K562 (cell line): ENCODE measurements at regions not wholly inside any gene's neighbourhood (a gene's known extent, or its start where the extent isn't known, plus 50 kb on each side); places are given as distances from the start of the nearest gene placed in this dataset.
A peak's percentile ranks its signal among the peaks of the same experiment; 100 is the strongest.

Experiments used
- CAMTA2 ChIP-seq: fragments of 250-450 bp; sonication (Bioruptor Pico); conservative IDR thresholded peaks from 2 replicates; pipeline ENCODE4 v1.5.1; 2022
- HOXB6 ChIP-seq: fragments of 250-450 bp; sonication (Bioruptor Pico); IDR thresholded peaks from 2 replicates; pipeline ENCODE4 v1.5.1; 2022; ENCODE audit warnings: mild to moderate bottlenecking, borderline replicate concordance
- ILF3 ChIP-seq: fragments of 450-650 bp; IDR thresholded peaks from 2 replicates; pipeline ENCODE4 v1.6.1; 2018; ENCODE audit warnings: antibody characterized with exemption, mild to moderate bottlenecking, moderate library complexity, borderline replicate concordance
- KDM5B ChIP-seq: fragments of 200-600 bp; sonication (generic); IDR thresholded peaks from 2 replicates; pipeline ENCODE4 v1.6.1; 2012; ENCODE audit warnings: low read depth, mild to moderate bottlenecking, moderate library complexity, low read length, control low read depth, inconsistent platforms; ENCODE audit not compliant: insufficient replicate concordance
- KHSRP ChIP-seq: fragments of 450-650 bp; IDR thresholded peaks from 2 replicates; pipeline ENCODE4 v1.6.1; 2017
- L3MBTL2 ChIP-seq: fragments of 450-650 bp; IDR thresholded peaks from 2 replicates; pipeline ENCODE4 v1.6.1; 2016; ENCODE audit warnings: mild to moderate bottlenecking, moderate library complexity
- MAFF ChIP-seq: IDR thresholded peaks from 2 replicates; pipeline ENCODE4 v1.6.1; 2012; ENCODE audit warnings: low read length, improper control_type of control experiment
- MCM7 ChIP-seq, 2 experiments: fragments of 450-650 bp; IDR thresholded peaks; 2 replicates each; pipeline ENCODE4 v1.6.1; 2016 to 2018
- NFE2L1 ChIP-seq: fragments of 450-650 bp; IDR thresholded peaks from 2 replicates; pipeline ENCODE4 v1.6.1; 2016; ENCODE audit warnings: missing genetic modification characterization, low read depth, mild to moderate bottlenecking, missing compliant biosample characterization, moderate library complexity, borderline replicate concordance
- OTX1 ChIP-seq: fragments of 450-650 bp; formaldehyde crosslinking; IDR thresholded peaks from 2 replicates; pipeline ENCODE4 v1.4.0; 2022; ENCODE audit warnings: mild to moderate bottlenecking
- PHF8 ChIP-seq: fragments of 200-600 bp; sonication (generic); IDR thresholded peaks from 2 replicates; pipeline ENCODE4 v1.6.1; 2012; ENCODE audit warnings: mixed run types, mild to moderate bottlenecking, inconsistent platforms, low read length, moderate library complexity, borderline replicate concordance
- POLR2AphosphoS2 ChIP-seq: IDR thresholded peaks from 2 replicates; pipeline ENCODE4 v1.6.1; 2012; ENCODE audit warnings: low read length, improper control_type of control experiment
- RUNX1 ChIP-seq: sonication (generic); IDR thresholded peaks from 2 replicates; pipeline ENCODE4 v1.6.1; 2016; ENCODE audit warnings: antibody characterized with exemption, low read depth
- SMARCB1 ChIP-seq: IDR thresholded peaks from 2 replicates; pipeline ENCODE4 v1.6.1; 2011; ENCODE audit warnings: improper control_type of control experiment, low read depth; ENCODE audit not compliant: insufficient read length
- STAT5A ChIP-seq: IDR thresholded peaks from 2 replicates; pipeline ENCODE4 v1.6.1; 2012; ENCODE audit warnings: low read length, inconsistent platforms, borderline replicate concordance
- TAF15 ChIP-seq: fragments of 200-400 bp; formaldehyde crosslinking; IDR thresholded peaks from 2 replicates; pipeline ENCODE4 v1.6.1; 2017; ENCODE audit warnings: mild to moderate bottlenecking, low read depth, low read length, moderate library complexity
- TRIM24 ChIP-seq, 2 experiments: fragments of 450-650 bp; IDR thresholded peaks; 2 replicates each; pipeline ENCODE4 v1.6.1; 2016
- YY1 ChIP-seq, 3 experiments: IDR thresholded peaks; 2 replicates each; pipeline ENCODE4 v1.6.1; 2011; ENCODE audit warnings: low read length in 2 of 3, mild to moderate bottlenecking in 2 of 3, moderate library complexity in 2 of 3, borderline replicate concordance in 1 of 3, control low read depth in 1 of 3, low read depth in 1 of 3; ENCODE audit not compliant: insufficient read depth in 3 of 3, insufficient replicate concordance in 2 of 3, control insufficient read depth in 1 of 3, insufficient read length in 1 of 3; ENCODE audit errors: extremely low read depth in 1 of 3
- ZNF140 ChIP-seq: fragments of 250-450 bp; sonication (Bioruptor Pico); IDR thresholded peaks from 2 replicates; pipeline ENCODE4 v1.8.0; 2021; ENCODE audit warnings: moderate library complexity, mild to moderate bottlenecking, inconsistent platforms
- ZNF253 ChIP-seq: fragments of 250-450 bp; sonication (Bioruptor Pico); conservative IDR thresholded peaks from 2 replicates; pipeline ENCODE4 v1.6.1; 2021; ENCODE audit warnings: mild to moderate bottlenecking
- ZNF324 ChIP-seq: fragments of 250-450 bp; sonication (Bioruptor Pico); IDR thresholded peaks from 2 replicates; pipeline ENCODE4 v1.4.0; 2020; ENCODE audit warnings: mild to moderate bottlenecking
- TF ChIP-seq, protein P1 (sequence below): fragments of 250-450 bp; sonication (Bioruptor Pico); IDR thresholded peaks from 2 replicates; pipeline ENCODE4 v1.5.0; 2021; ENCODE audit warnings: mild to moderate bottlenecking, moderate library complexity
- TF ChIP-seq, protein P2 (sequence below): sonication (generic); formaldehyde crosslinking; IDR thresholded peaks from 2 replicates; pipeline ENCODE4 v1.8.0; 2022; ENCODE audit warnings: mild to moderate bottlenecking, missing genetic modification reagents
- TF ChIP-seq, protein P3 (sequence below): sonication (generic); formaldehyde crosslinking; IDR thresholded peaks from 2 replicates; pipeline ENCODE4 v1.8.0; 2023; ENCODE audit warnings: mild to moderate bottlenecking, missing genetic modification reagents

DNA sequence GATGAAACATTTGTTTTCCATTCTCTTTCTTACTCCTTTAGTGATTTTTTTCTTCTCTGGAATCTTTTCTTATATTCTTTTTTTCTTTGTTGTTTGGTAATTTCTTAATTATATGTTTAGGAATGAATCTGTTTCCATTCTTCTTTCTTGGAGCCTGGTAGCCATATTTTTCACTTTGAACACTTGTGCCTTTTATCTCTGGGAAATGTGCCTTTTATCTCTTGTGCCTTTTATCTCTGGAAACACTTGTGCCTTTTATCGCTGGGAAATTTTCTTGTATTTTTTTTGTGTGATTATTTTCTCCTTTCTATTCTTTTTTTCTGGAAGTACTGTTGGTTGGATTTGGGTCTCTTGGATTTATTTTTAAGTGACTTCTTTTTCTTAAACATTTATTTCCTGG, 118.2 kb downstream of the LEPR start (continued):
- no peak for TF ChIP-seq PHF8
- TF ChIP-seq KHSRP: peak; percentile 7; the same call in 1 of the 2 replicates
- TF ChIP-seq, protein P1, sequence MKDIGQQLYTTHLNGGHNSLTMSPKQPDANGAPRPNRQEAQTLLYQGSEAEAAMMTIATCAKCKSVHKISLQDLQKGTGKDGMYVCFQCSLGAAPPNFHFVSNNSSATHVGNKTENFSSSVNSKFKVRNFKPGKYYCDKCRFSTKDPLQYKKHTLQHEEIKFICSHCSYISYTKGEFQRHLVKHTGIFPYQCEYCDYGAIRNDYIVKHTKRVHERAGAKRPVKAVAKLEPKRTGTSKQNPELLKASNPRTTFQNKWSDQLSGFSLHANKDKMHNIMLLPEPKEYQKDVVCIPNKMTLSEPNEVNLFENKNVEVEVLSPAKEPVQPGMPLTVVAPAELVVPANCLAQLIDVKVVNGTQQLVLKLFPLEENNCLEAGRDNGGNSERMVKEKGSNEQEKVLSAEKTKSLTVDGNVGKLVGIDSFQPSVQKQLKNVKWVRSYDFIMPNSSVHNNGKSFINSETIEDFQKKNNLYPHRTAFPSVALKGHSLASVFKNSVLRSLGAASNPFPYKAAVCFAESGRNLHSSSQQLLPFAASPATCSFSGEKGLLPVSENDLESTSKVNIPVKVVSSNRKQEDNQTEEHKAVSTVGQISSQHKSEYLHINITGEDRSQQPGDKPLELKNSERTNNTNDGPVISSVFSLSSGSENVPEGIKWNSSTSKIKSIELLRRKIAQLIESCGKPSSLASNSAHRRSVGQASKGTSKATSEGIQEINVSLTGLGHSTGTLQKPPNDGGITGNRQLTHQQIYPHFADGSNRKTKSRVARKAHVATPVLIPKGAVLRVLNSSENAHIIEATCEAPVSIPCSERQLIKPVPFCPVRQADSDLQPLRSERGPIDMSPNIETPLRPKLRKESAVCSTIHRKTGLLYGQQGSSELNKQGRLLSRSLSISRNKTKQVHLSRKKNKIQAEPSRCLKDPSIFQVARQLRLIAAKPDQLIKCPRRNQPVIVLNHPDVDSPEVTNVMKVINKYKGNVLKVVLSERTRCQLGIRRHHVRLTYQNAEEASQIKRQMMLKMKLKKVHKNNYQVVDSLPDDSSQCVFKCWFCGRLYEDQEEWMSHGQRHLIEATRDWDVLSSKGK (CRISPR knock-in tag): no peak
- TF ChIP-seq YY1 (IDR thresholded peaks at IDR 0.05; ENCODE audit: borderline replicate concordance in 1 of 3, control insufficient read depth in 1 of 3, extremely low read depth in 1 of 3, insufficient read depth in 3 of 3, insufficient read length in 1 of 3, insufficient replicate concordance in 2 of 3, low read depth in 1 of 3, low read length in 2 of 3): no peak
- no peak for TF ChIP-seq ZNF140
- TF ChIP-seq ILF3: no peak
- TF ChIP-seq ZNF253 (CRISPR knock-in tag): no peak
- TF ChIP-seq CAMTA2 (CRISPR knock-in tag): no peak
- TF ChIP-seq L3MBTL2: no peak
- no peak for TF ChIP-seq STAT5A
- peak; percentile 68 to 85 for TF ChIP-seq TRIM24 (IDR thresholded peaks at IDR 0.05)
- TF ChIP-seq KDM5B: no peak
- TF ChIP-seq ZNF324: no peak
- no peak for TF ChIP-seq MCM7 (IDR thresholded peaks at IDR 0.05)
- TF ChIP-seq POLR2AphosphoS2: no peak
- no peak for TF ChIP-seq TAF15
- TF ChIP-seq, protein P2, sequence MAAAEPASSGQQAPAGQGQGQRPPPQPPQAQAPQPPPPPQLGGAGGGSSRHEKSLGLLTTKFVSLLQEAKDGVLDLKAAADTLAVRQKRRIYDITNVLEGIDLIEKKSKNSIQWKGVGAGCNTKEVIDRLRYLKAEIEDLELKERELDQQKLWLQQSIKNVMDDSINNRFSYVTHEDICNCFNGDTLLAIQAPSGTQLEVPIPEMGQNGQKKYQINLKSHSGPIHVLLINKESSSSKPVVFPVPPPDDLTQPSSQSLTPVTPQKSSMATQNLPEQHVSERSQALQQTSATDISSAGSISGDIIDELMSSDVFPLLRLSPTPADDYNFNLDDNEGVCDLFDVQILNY (CRISPR knock-in tag): no peak
- TF ChIP-seq SMARCB1: no peak
- TF ChIP-seq RUNX1: no peak
- no peak for TF ChIP-seq MAFF
- TF ChIP-seq, protein P3, sequence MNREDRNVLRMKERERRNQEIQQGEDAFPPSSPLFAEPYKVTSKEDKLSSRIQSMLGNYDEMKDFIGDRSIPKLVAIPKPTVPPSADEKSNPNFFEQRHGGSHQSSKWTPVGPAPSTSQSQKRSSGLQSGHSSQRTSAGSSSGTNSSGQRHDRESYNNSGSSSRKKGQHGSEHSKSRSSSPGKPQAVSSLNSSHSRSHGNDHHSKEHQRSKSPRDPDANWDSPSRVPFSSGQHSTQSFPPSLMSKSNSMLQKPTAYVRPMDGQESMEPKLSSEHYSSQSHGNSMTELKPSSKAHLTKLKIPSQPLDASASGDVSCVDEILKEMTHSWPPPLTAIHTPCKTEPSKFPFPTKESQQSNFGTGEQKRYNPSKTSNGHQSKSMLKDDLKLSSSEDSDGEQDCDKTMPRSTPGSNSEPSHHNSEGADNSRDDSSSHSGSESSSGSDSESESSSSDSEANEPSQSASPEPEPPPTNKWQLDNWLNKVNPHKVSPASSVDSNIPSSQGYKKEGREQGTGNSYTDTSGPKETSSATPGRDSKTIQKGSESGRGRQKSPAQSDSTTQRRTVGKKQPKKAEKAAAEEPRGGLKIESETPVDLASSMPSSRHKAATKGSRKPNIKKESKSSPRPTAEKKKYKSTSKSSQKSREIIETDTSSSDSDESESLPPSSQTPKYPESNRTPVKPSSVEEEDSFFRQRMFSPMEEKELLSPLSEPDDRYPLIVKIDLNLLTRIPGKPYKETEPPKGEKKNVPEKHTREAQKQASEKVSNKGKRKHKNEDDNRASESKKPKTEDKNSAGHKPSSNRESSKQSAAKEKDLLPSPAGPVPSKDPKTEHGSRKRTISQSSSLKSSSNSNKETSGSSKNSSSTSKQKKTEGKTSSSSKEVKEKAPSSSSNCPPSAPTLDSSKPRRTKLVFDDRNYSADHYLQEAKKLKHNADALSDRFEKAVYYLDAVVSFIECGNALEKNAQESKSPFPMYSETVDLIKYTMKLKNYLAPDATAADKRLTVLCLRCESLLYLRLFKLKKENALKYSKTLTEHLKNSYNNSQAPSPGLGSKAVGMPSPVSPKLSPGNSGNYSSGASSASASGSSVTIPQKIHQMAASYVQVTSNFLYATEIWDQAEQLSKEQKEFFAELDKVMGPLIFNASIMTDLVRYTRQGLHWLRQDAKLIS (CRISPR knock-in tag): no peak
- TF ChIP-seq OTX1 (CRISPR knock-in tag): no peak
- no peak for TF ChIP-seq HOXB6
- no peak for TF ChIP-seq NFE2L1 (tag)
